Type B pancreatic cell (in vitro differentiated cells): ENCODE measurements at regions not wholly inside any gene's neighbourhood (a gene's known extent, or its start where the extent isn't known, plus 50 kb on each side); places are given as distances from the start of the nearest gene placed in this dataset.

Source experiments
- DNase-seq: peaks from one replicate; pipeline ENCODE4 v3.0.0; 2021; ENCODE audit warnings: mixed read lengths; ENCODE audit not compliant: unreplicated experiment; ENCODE audit errors: extremely low spot score
- H3K27ac Mint-ChIP-seq: 2 replicates; pipeline ENCODE4 v1.8.0; 2021; ENCODE audit warnings: mild to moderate bottlenecking, mixed read lengths
- H3K27me3 Mint-ChIP-seq: 2 replicates; pipeline ENCODE4 v1.8.0; 2021; ENCODE audit warnings: mixed read lengths
- H3K36me3 Mint-ChIP-seq: 2 replicates; pipeline ENCODE4 v1.8.0; 2021; ENCODE audit warnings: mixed read lengths
- H3K4me1 Mint-ChIP-seq: one replicate; pipeline ENCODE4 v1.8.0; 2021; ENCODE audit warnings: mixed read lengths; ENCODE audit not compliant: unreplicated experiment
- H3K4me3 Mint-ChIP-seq: 2 replicates; pipeline ENCODE4 v1.8.0; 2021; ENCODE audit warnings: mild to moderate bottlenecking, mixed read lengths
- H3K9me3 Mint-ChIP-seq: 2 replicates; pipeline ENCODE4 v1.8.0; 2021; ENCODE audit warnings: mixed read lengths
- CTCF ChIP-seq: fragments of 200-600 bp; sonication (generic); conservative IDR thresholded peaks from 2 replicates; pipeline ENCODE4 v1.5.0; 2021; ENCODE audit warnings: antibody characterized with exemption, mild to moderate bottlenecking

- no peaks in the 10 kb centered on the region for H3K36me3 Mint-ChIP-seq
These were observed 98.6 kb upstream of the MPPED2 start for GRCh38 chr11:30684772-30685171.

GRCh38 chr11:30683176-30683575 is 97.0 kb upstream of the MPPED2 start:
- no peak for TF ChIP-seq CTCF
- Mint-ChIP-seq H3K4me1 (no peaks in the 10 kb centered on the region), H3K36me3 (no peaks in the 10 kb centered on the region), H3K9me3 (peaks cover 5% of the 10 kb centered on the region), H3K4me3 (no peak overlapping the region), H3K27me3 (no peaks in the 10 kb centered on the region), H3K27ac (no peak overlapping the region)
- no peak for DNase-seq

More at GRCh38 chr11:30684772-30685171, 98.6 kb upstream of the MPPED2 start:
- no peak overlapping the region for H3K4me3 Mint-ChIP-seq
- no peaks in the 10 kb centered on the region for H3K27me3 Mint-ChIP-seq
- TF ChIP-seq CTCF, result no peak
- H3K9me3 Mint-ChIP-seq, result peaks cover 5% of the 10 kb centered on the region
- DNase-seq, result no peak
- no peak overlapping the region for H3K27ac Mint-ChIP-seq
- no peaks in the 10 kb centered on the region for H3K4me1 Mint-ChIP-seq

- no peak overlapping the region for H3K4me3 Mint-ChIP-seq
These were observed 80.7 kb upstream of the MPPED2 start for GRCh38 chr11:30666817-30667216.

GRCh38 chr11:30665067-30665466 is 78.9 kb upstream of the MPPED2 start:
- H3K4me1 Mint-ChIP-seq, result no peaks in the 10 kb centered on the region
- no peaks in the 10 kb centered on the region for H3K27me3 Mint-ChIP-seq
- no peak overlapping the region for H3K27ac Mint-ChIP-seq
- no peak for DNase-seq
- TF ChIP-seq CTCF, result no peak
- H3K9me3 Mint-ChIP-seq, result peaks cover 11% of the 10 kb centered on the region
- no peak overlapping the region for H3K4me3 Mint-ChIP-seq
- no peaks in the 10 kb centered on the region for H3K36me3 Mint-ChIP-seq

More at GRCh38 chr11:30666817-30667216, 80.7 kb upstream of the MPPED2 start:
- no peak overlapping the region for H3K27ac Mint-ChIP-seq
- H3K36me3 Mint-ChIP-seq, result no peaks in the 10 kb centered on the region
- H3K27me3 Mint-ChIP-seq, result no peaks in the 10 kb centered on the region
- TF ChIP-seq CTCF, result no peak
- no peak for DNase-seq
- no peaks in the 10 kb centered on the region for H3K4me1 Mint-ChIP-seq
- H3K9me3 Mint-ChIP-seq, result peaks cover 11% of the 10 kb centered on the region

- TF ChIP-seq CTCF, result no peak
- no peaks in the 10 kb centered on the region for H3K36me3 Mint-ChIP-seq
- no peak for DNase-seq
- no peaks in the 10 kb centered on the region for H3K9me3 Mint-ChIP-seq
- H3K4me1 Mint-ChIP-seq, result no peaks in the 10 kb centered on the region
- H3K4me3 Mint-ChIP-seq, result no peak overlapping the region
- no peak overlapping the region for H3K27ac Mint-ChIP-seq
- H3K27me3 Mint-ChIP-seq, result no peaks in the 10 kb centered on the region
These were observed 67.5 kb upstream of the MPPED2 start for GRCh38 chr11:30653606-30654005.

GRCh38 chr11:30652801-30653200 is 66.6 kb upstream of the MPPED2 start:
- no peaks in the 10 kb centered on the region for H3K27me3 Mint-ChIP-seq
- no peak for TF ChIP-seq CTCF
- H3K36me3 Mint-ChIP-seq, result no peaks in the 10 kb centered on the region
- no peak overlapping the region for H3K4me3 Mint-ChIP-seq
- H3K27ac Mint-ChIP-seq, result no peak overlapping the region
- no peaks in the 10 kb centered on the region for H3K9me3 Mint-ChIP-seq
- no peak for DNase-seq
- no peaks in the 10 kb centered on the region for H3K4me1 Mint-ChIP-seq
